Bronchial epithelial cell (primary cell): ENCODE measurements at regions not wholly inside any gene's neighbourhood (a gene's known extent, or its start where the extent isn't known, plus 50 kb on each side); places are given as distances from the start of the nearest gene placed in this dataset.
"Not testable (repeated sequence)": the region's sequence is repeated elsewhere in the genome, so short reads cannot be mapped to it uniquely, and the experiment has no call there.

ENCODE experiments used
- DNase-seq: peaks from one replicate; pipeline ENCODE4 v3.0.0-alpha.2; 2010; ENCODE audit warnings: low read depth
- FAIRE-seq: peaks from 2 replicates; lab custom pipeline; 2011; peaks lifted over from hg19 to GRCh38; lab: Jason Lieb, UNC
- H3K27me3 ChIP-seq: 2 replicates; pipeline ENCODE4 v1.5.1; 2011; ENCODE audit warnings: low read length; ENCODE audit not compliant: control insufficient read depth, insufficient read depth
- H3K36me3 ChIP-seq: 2 replicates; pipeline ENCODE4 v1.5.1; 2011; ENCODE audit warnings: low read length; ENCODE audit not compliant: control insufficient read depth, insufficient read depth
- H3K4me3 ChIP-seq: 2 replicates; pipeline ENCODE4 v1.5.1; 2011; ENCODE audit warnings: mild to moderate bottlenecking, low read depth, low read length, control low read depth
- CTCF ChIP-seq: IDR thresholded peaks from 2 replicates; pipeline ENCODE4 v1.5.1; 2011; ENCODE audit warnings: mild to moderate bottlenecking, moderate library complexity, low read length, control low read depth, inconsistent platforms; ENCODE audit not compliant: insufficient read depth, severe bottlenecking

- no peak for TF ChIP-seq CTCF
- no peak for FAIRE-seq
- H3K36me3 ChIP-seq, result no peaks in the 10 kb centered on the region
- peak; percentile 64 for DNase-seq
- H3K27me3 ChIP-seq, result peaks cover 2% of the 10 kb centered on the region
- H3K4me3 ChIP-seq, result no peak overlapping the region
Observed at GRCh38 chr5:108461628-108462367, 79.9 kb upstream of the FBXL17 start.

GRCh38 chr5:108459769-108460168 is 77.9 kb upstream of the FBXL17 start:
- TF ChIP-seq CTCF, result no peak
- DNase-seq (no peak), FAIRE-seq (no peak)
- H3K27me3 ChIP-seq, result peaks cover 2% of the 10 kb centered on the region
- H3K4me3 ChIP-seq, result no peak overlapping the region
- H3K36me3 ChIP-seq, result no peaks in the 10 kb centered on the region

GRCh38 chr5:108451269-108451668 is 69.4 kb upstream of the FBXL17 start:
- DNase-seq, result no peak
- TF ChIP-seq CTCF, result no peak
- Histone ChIP-seq H3K4me3 (no peak overlapping the region), H3K27me3 (no peaks in the 10 kb centered on the region), H3K36me3 (no peaks in the 10 kb centered on the region)
- no peak for FAIRE-seq

GRCh38 chr5:108444130-108444529 is 62.2 kb upstream of the FBXL17 start:
- not testable (repeated sequence) for FAIRE-seq, DNase-seq, H3K36me3 ChIP-seq, H3K27me3 ChIP-seq, H3K4me3 ChIP-seq

GRCh38 chr5:108442063-108442651 is 60.3 kb upstream of the FBXL17 start:
- not testable (repeated sequence) for H3K27me3 ChIP-seq, DNase-seq, H3K4me3 ChIP-seq, FAIRE-seq, H3K36me3 ChIP-seq

GRCh38 chr5:108437425-108437824 is 55.5 kb upstream of the FBXL17 start:
- FAIRE-seq (no peak), DNase-seq (no peak)
- TF ChIP-seq CTCF, result no peak
- Histone ChIP-seq H3K36me3 (no peaks in the 10 kb centered on the region), H3K27me3 (no peaks in the 10 kb centered on the region), H3K4me3 (no peak overlapping the region)
